ENCODE measurements at regions not wholly inside any gene's neighbourhood (a gene's known extent, or its start where the extent isn't known, plus 50 kb on each side); places are given as distances from the start of the nearest gene placed in this dataset.
A peak's percentile ranks its signal among the peaks of the same experiment; 100 is the strongest.

GRCh38 chr20:16666272-16666671 is 63.6 kb upstream of the SNRPB2 start:
- no peak overlapping the region for H3K4me3 ChIP-seq (ENCODE audit: low read depth, low read length)
- DNase-seq: no peak
- TF ChIP-seq CTCF (IDR thresholded peaks at IDR 0.05; ENCODE audit: low read depth, low read length, missing control alignments): peak; percentile 27

GRCh38 chr20:16664020-16664419 is 65.8 kb upstream of the SNRPB2 start:
- in situ Hi-C loops (cut with HindIII; ENCODE audit: low pct_ligation_motif_present, low sequenced_read_pairs): no loop called here
- no peaks in the 10 kb centered on the region for H3K27me3 ChIP-seq (replicated peaks)
- H3K4me3 ChIP-seq (ENCODE audit: low read depth, low read length): no peak overlapping the region
- no peak for DNase-seq
- H3K36me3 ChIP-seq (replicated peaks): no peaks in the 10 kb centered on the region
- TF ChIP-seq CTCF (IDR thresholded peaks at IDR 0.05; ENCODE audit: low read depth, low read length, missing control alignments): no peak
- no peak overlapping the region for H3K27ac ChIP-seq

More at GRCh38 chr20:16666272-16666671, 63.6 kb upstream of the SNRPB2 start:
- in situ Hi-C loops (cut with HindIII; ENCODE audit: low pct_ligation_motif_present, low sequenced_read_pairs): no loop called here
- Histone ChIP-seq H3K27me3 (replicated peaks) (no peaks in the 10 kb centered on the region), H3K36me3 (replicated peaks) (no peaks in the 10 kb centered on the region), H3K27ac (no peak overlapping the region)

GRCh38 chr20:16662467-16662866 is 67.4 kb upstream of the SNRPB2 start:
- H3K36me3 ChIP-seq (replicated peaks): no peaks in the 10 kb centered on the region
- H3K4me3 ChIP-seq (ENCODE audit: low read depth, low read length): no peak overlapping the region
- H3K27me3 ChIP-seq (replicated peaks): no peaks in the 10 kb centered on the region
- no peak for TF ChIP-seq CTCF (IDR thresholded peaks at IDR 0.05; ENCODE audit: low read depth, low read length, missing control alignments)
- in situ Hi-C loops (cut with HindIII; ENCODE audit: low pct_ligation_motif_present, low sequenced_read_pairs): no loop called here
- H3K27ac ChIP-seq: no peak overlapping the region
- DNase-seq: no peak

GRCh38 chr20:16661756-16662155 is 68.1 kb upstream of the SNRPB2 start:
- no peak for DNase-seq
- no peak overlapping the region for H3K27ac ChIP-seq
- no peaks in the 10 kb centered on the region for H3K36me3 ChIP-seq (replicated peaks)
- no peaks in the 10 kb centered on the region for H3K27me3 ChIP-seq (replicated peaks)
- in situ Hi-C loops (cut with HindIII; ENCODE audit: low pct_ligation_motif_present, low sequenced_read_pairs): no loop called here
- H3K4me3 ChIP-seq (ENCODE audit: low read depth, low read length): no peak overlapping the region
- TF ChIP-seq CTCF (IDR thresholded peaks at IDR 0.05; ENCODE audit: low read depth, low read length, missing control alignments): no peak

- Histone ChIP-seq H3K27ac (no peak overlapping the region), H3K36me3 (replicated peaks) (no peaks in the 10 kb centered on the region), H3K27me3 (replicated peaks) (no peaks in the 10 kb centered on the region), H3K4me3 (ENCODE audit: low read depth, low read length) (no peak overlapping the region)
- TF ChIP-seq CTCF (IDR thresholded peaks at IDR 0.05; ENCODE audit: low read depth, low read length, missing control alignments): no peak
- DNase-seq: no peak
- in situ Hi-C loops (cut with HindIII; ENCODE audit: low pct_ligation_motif_present, low sequenced_read_pairs): no loop called here
These were observed 74.8 kb upstream of the SNRPB2 start for GRCh38 chr20:16654858-16655535.

GRCh38 chr20:16653266-16653665 is 76.6 kb upstream of the SNRPB2 start:
- no peak for DNase-seq
- no peak overlapping the region for H3K4me3 ChIP-seq (ENCODE audit: low read depth, low read length)
- in situ Hi-C loops (cut with HindIII; ENCODE audit: low pct_ligation_motif_present, low sequenced_read_pairs): no loop called here
- H3K27me3 ChIP-seq (replicated peaks): no peaks in the 10 kb centered on the region
- no peak overlapping the region for H3K27ac ChIP-seq
- H3K36me3 ChIP-seq (replicated peaks): no peaks in the 10 kb centered on the region
- TF ChIP-seq CTCF (IDR thresholded peaks at IDR 0.05; ENCODE audit: low read depth, low read length, missing control alignments): no peak

Data from brain microvascular endothelial cell (primary cell).